GM12875 (cell line): ENCODE measurements at regions not wholly inside any gene's neighbourhood (a gene's known extent, or its start where the extent isn't known, plus 50 kb on each side); places are given as distances from the start of the nearest gene placed in this dataset.
A peak's percentile ranks its signal among the peaks of the same experiment; 100 is the strongest.
"Not testable (repeated sequence)": the region's sequence is repeated elsewhere in the genome, so short reads cannot be mapped to it uniquely, and the experiment has no call there.

ENCODE experiments used
- H3K4me3 ChIP-seq: one replicate; pipeline ENCODE4 v1.5.1; 2011; ENCODE audit warnings: low read depth, low read length, control low read depth
- TF ChIP-seq, protein P1 (sequence below): IDR thresholded peaks from 2 replicates; pipeline ENCODE4 v1.5.1; 2011; ENCODE audit warnings: low read depth, mild to moderate bottlenecking, control low read depth, inconsistent platforms, low read length, moderate library complexity, borderline replicate concordance; ENCODE audit not compliant: insufficient read depth

- TF ChIP-seq, protein P1, sequence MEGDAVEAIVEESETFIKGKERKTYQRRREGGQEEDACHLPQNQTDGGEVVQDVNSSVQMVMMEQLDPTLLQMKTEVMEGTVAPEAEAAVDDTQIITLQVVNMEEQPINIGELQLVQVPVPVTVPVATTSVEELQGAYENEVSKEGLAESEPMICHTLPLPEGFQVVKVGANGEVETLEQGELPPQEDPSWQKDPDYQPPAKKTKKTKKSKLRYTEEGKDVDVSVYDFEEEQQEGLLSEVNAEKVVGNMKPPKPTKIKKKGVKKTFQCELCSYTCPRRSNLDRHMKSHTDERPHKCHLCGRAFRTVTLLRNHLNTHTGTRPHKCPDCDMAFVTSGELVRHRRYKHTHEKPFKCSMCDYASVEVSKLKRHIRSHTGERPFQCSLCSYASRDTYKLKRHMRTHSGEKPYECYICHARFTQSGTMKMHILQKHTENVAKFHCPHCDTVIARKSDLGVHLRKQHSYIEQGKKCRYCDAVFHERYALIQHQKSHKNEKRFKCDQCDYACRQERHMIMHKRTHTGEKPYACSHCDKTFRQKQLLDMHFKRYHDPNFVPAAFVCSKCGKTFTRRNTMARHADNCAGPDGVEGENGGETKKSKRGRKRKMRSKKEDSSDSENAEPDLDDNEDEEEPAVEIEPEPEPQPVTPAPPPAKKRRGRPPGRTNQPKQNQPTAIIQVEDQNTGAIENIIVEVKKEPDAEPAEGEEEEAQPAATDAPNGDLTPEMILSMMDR, result no peak
- H3K4me3 ChIP-seq, result no peak overlapping the region
Measured at GRCh38 chr2:109727929-109728447, 66.1 kb upstream of the RGPD5 start.

GRCh38 chr2:109733746-109734145 is 60.4 kb upstream of the RGPD5 start:
- H3K4me3 ChIP-seq, result not testable (repeated sequence)

GRCh38 chr2:109736177-109736827 is 57.8 kb upstream of the RGPD5 start:
- TF ChIP-seq, protein P1, result peak; percentile 64; the same call in 1 of the 2 replicates
- H3K4me3 ChIP-seq, result no peak overlapping the region
